ENCODE measurements at regions not wholly inside any gene's neighbourhood (a gene's known extent, or its start where the extent isn't known, plus 50 kb on each side); places are given as distances from the start of the nearest gene placed in this dataset.

- no peak for TF ChIP-seq MYC (CRISPR knock-in tag; IDR thresholded peaks at IDR 0.05; ENCODE audit: borderline replicate concordance)
- TF ChIP-seq XRCC5 (optimal IDR thresholded peaks at IDR 0.05; ENCODE audit: low read length) = no peak
- no peak for TF ChIP-seq POLR2A (IDR thresholded peaks at IDR 0.05; ENCODE audit: insufficient read depth in 1 of 2, low read depth in 2 of 2, low read length in 2 of 2)
- TF ChIP-seq ADNP (CRISPR knock-in tag; IDR thresholded peaks at IDR 0.05) = no peak
- TF ChIP-seq, protein P1, sequence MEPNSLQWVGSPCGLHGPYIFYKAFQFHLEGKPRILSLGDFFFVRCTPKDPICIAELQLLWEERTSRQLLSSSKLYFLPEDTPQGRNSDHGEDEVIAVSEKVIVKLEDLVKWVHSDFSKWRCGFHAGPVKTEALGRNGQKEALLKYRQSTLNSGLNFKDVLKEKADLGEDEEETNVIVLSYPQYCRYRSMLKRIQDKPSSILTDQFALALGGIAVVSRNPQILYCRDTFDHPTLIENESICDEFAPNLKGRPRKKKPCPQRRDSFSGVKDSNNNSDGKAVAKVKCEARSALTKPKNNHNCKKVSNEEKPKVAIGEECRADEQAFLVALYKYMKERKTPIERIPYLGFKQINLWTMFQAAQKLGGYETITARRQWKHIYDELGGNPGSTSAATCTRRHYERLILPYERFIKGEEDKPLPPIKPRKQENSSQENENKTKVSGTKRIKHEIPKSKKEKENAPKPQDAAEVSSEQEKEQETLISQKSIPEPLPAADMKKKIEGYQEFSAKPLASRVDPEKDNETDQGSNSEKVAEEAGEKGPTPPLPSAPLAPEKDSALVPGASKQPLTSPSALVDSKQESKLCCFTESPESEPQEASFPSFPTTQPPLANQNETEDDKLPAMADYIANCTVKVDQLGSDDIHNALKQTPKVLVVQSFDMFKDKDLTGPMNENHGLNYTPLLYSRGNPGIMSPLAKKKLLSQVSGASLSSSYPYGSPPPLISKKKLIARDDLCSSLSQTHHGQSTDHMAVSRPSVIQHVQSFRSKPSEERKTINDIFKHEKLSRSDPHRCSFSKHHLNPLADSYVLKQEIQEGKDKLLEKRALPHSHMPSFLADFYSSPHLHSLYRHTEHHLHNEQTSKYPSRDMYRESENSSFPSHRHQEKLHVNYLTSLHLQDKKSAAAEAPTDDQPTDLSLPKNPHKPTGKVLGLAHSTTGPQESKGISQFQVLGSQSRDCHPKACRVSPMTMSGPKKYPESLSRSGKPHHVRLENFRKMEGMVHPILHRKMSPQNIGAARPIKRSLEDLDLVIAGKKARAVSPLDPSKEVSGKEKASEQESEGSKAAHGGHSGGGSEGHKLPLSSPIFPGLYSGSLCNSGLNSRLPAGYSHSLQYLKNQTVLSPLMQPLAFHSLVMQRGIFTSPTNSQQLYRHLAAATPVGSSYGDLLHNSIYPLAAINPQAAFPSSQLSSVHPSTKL (CRISPR knock-in tag; IDR thresholded peaks at IDR 0.05) = no peak
- TF ChIP-seq, protein P2, sequence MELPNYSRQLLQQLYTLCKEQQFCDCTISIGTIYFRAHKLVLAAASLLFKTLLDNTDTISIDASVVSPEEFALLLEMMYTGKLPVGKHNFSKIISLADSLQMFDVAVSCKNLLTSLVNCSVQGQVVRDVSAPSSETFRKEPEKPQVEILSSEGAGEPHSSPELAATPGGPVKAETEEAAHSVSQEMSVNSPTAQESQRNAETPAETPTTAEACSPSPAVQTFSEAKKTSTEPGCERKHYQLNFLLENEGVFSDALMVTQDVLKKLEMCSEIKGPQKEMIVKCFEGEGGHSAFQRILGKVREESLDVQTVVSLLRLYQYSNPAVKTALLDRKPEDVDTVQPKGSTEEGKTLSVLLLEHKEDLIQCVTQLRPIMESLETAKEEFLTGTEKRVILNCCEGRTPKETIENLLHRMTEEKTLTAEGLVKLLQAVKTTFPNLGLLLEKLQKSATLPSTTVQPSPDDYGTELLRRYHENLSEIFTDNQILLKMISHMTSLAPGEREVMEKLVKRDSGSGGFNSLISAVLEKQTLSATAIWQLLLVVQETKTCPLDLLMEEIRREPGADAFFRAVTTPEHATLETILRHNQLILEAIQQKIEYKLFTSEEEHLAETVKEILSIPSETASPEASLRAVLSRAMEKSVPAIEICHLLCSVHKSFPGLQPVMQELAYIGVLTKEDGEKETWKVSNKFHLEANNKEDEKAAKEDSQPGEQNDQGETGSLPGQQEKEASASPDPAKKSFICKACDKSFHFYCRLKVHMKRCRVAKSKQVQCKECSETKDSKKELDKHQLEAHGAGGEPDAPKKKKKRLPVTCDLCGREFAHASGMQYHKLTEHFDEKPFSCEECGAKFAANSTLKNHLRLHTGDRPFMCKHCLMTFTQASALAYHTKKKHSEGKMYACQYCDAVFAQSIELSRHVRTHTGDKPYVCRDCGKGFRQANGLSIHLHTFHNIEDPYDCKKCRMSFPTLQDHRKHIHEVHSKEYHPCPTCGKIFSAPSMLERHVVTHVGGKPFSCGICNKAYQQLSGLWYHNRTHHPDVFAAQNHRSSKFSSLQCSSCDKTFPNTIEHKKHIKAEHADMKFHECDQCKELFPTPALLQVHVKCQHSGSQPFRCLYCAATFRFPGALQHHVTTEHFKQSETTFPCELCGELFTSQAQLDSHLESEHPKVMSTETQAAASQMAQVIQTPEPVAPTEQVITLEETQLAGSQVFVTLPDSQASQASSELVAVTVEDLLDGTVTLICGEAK (IDR thresholded peaks at IDR 0.05) = no peak
- TF ChIP-seq, protein P2 (CRISPR knock-in tag; IDR thresholded peaks at IDR 0.05) = no peak
- TF ChIP-seq, protein P3, sequence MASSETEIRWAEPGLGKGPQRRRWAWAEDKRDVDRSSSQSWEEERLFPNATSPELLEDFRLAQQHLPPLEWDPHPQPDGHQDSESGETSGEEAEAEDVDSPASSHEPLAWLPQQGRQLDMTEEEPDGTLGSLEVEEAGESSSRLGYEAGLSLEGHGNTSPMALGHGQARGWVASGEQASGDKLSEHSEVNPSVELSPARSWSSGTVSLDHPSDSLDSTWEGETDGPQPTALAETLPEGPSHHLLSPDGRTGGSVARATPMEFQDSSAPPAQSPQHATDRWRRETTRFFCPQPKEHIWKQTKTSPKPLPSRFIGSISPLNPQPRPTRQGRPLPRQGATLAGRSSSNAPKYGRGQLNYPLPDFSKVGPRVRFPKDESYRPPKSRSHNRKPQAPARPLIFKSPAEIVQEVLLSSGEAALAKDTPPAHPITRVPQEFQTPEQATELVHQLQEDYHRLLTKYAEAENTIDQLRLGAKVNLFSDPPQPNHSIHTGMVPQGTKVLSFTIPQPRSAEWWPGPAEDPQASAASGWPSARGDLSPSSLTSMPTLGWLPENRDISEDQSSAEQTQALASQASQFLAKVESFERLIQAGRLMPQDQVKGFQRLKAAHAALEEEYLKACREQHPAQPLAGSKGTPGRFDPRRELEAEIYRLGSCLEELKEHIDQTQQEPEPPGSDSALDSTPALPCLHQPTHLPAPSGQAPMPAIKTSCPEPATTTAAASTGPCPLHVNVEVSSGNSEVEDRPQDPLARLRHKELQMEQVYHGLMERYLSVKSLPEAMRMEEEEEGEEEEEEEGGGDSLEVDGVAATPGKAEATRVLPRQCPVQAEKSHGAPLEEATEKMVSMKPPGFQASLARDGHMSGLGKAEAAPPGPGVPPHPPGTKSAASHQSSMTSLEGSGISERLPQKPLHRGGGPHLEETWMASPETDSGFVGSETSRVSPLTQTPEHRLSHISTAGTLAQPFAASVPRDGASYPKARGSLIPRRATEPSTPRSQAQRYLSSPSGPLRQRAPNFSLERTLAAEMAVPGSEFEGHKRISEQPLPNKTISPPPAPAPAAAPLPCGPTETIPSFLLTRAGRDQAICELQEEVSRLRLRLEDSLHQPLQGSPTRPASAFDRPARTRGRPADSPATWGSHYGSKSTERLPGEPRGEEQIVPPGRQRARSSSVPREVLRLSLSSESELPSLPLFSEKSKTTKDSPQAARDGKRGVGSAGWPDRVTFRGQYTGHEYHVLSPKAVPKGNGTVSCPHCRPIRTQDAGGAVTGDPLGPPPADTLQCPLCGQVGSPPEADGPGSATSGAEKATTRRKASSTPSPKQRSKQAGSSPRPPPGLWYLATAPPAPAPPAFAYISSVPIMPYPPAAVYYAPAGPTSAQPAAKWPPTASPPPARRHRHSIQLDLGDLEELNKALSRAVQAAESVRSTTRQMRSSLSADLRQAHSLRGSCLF (CRISPR knock-in tag; IDR thresholded peaks at IDR 0.05; ENCODE audit: borderline replicate concordance) = no peak
- TF ChIP-seq ZNF263 (CRISPR knock-in tag; IDR thresholded peaks at IDR 0.05) = no peak
These were observed 1060.5 kb downstream of the DIAPH3 start for GRCh38 chr13:59103004-59103768.

Data from HepG2 (cell line).